Mammary epithelial cell (primary cell): ENCODE measurements at regions not wholly inside any gene's neighbourhood (a gene's known extent, or its start where the extent isn't known, plus 50 kb on each side); places are given as distances from the start of the nearest gene placed in this dataset.

Experiments
- CTCF ChIP-seq, 2 donors: IDR thresholded peaks in 1 of 2; conservative IDR thresholded peaks in 1 of 2; 2 replicates each; pipeline ENCODE4 v1.5.1; 2011 to 2012; ENCODE audit warnings: inconsistent platforms in 2 of 2, low read length in 2 of 2, mild to moderate bottlenecking in 2 of 2, control low read depth in 1 of 2, low read depth in 1 of 2; ENCODE audit not compliant: insufficient read depth in 1 of 2; ENCODE audit errors: extremely low read depth in 1 of 2
- EZH2 ChIP-seq: IDR thresholded peaks from 2 replicates; pipeline ENCODE4 v1.6.1; 2012; ENCODE audit warnings: low read length, inconsistent platforms, borderline replicate concordance

- TF ChIP-seq CTCF (conservative IDR thresholded peaks at IDR 0.05 in 1 of 2, IDR thresholded peaks at IDR 0.05 in 1 of 2; ENCODE audit: extremely low read depth in 1 of 2, insufficient read depth in 1 of 2, low read depth in 1 of 2, low read length in 2 of 2) (no peak), EZH2 (no peak)
Observed at GRCh38 chr2:160583813-160584537, 90.4 kb upstream of the RBMS1 start.
